ENCODE measurements at regions not wholly inside any gene's neighbourhood (a gene's known extent, or its start where the extent isn't known, plus 50 kb on each side); places are given as distances from the start of the nearest gene placed in this dataset.

- Histone ChIP-seq H3K36me3 (ENCODE audit: control insufficient read depth in 2 of 2, extremely low read depth in 1 of 2, insufficient read depth in 2 of 2, low read length in 2 of 2) (no peaks in the 10 kb centered on the region), H3K79me2 (ENCODE audit: control insufficient read depth, insufficient read depth, low read length) (no peaks in the 10 kb centered on the region), H2AFZ (ENCODE audit: control insufficient read depth, low read length) (no peak overlapping the region), H3K9ac (ENCODE audit: control insufficient read depth, extremely low read depth, insufficient read depth, low read length) (no peak overlapping the region), H3K9me1 (ENCODE audit: control insufficient read depth, extremely low read depth, insufficient read depth, low read length) (no peaks in the 10 kb centered on the region), H3K27me3 (ENCODE audit: control insufficient read depth, extremely low read depth, insufficient read depth, low read length) (no peaks in the 10 kb centered on the region), H3K9me3 (ENCODE audit: control insufficient read depth, low read depth, low read length) (no peaks in the 10 kb centered on the region), H3K4me3 (ENCODE audit: control insufficient read depth in 2 of 3, extremely low read depth in 1 of 3, insufficient read depth in 2 of 3, low read depth in 1 of 3, low read length in 3 of 3) (no peak overlapping the region), H4K20me1 (ENCODE audit: control insufficient read depth, extremely low read depth, insufficient read depth, low read length) (no peaks in the 10 kb centered on the region), H3K4me2 (ENCODE audit: control insufficient read depth, extremely low read depth, insufficient read depth, low read depth, low read length) (no peak overlapping the region), H3K27ac (ENCODE audit: control insufficient read depth, insufficient read depth, low read length) (no peak overlapping the region), H3K4me1 (ENCODE audit: control insufficient read depth, extremely low read depth, insufficient read depth, low read length) (no peaks in the 10 kb centered on the region)
- no peak for TF ChIP-seq CTCF (optimal IDR thresholded peaks at IDR 0.05 in 1 of 3, IDR thresholded peaks at IDR 0.05 in 1 of 3, conservative IDR thresholded peaks at IDR 0.05 in 1 of 3; ENCODE audit: extremely low read depth in 1 of 3, insufficient read depth in 2 of 3, low read length in 3 of 3)
- TF ChIP-seq EZH2 (IDR thresholded peaks at IDR 0.05; ENCODE audit: low read length), result no peak
- dilution Hi-C loops (cut with MboI; ENCODE audit: extremely low pct_ligation_motif_present, low sequenced_read_pairs), result no loop called here
- FAIRE-seq, result no peak
- no peak for DNase-seq (ENCODE audit: low read depth, low spot score)
These were observed 102.2 kb downstream of the NTMT2 start for GRCh38 chr1:170247751-170248521.

- dilution Hi-C loops (cut with MboI; ENCODE audit: extremely low pct_ligation_motif_present, low sequenced_read_pairs), result no loop called here
- Histone ChIP-seq H3K4me1 (ENCODE audit: control insufficient read depth, extremely low read depth, insufficient read depth, low read length) (no peaks in the 10 kb centered on the region), H2AFZ (ENCODE audit: control insufficient read depth, low read length) (no peak overlapping the region), H3K79me2 (ENCODE audit: control insufficient read depth, insufficient read depth, low read length) (no peaks in the 10 kb centered on the region), H4K20me1 (ENCODE audit: control insufficient read depth, extremely low read depth, insufficient read depth, low read length) (no peaks in the 10 kb centered on the region), H3K36me3 (ENCODE audit: control insufficient read depth in 2 of 2, extremely low read depth in 1 of 2, insufficient read depth in 2 of 2, low read length in 2 of 2) (no peaks in the 10 kb centered on the region), H3K27ac (ENCODE audit: control insufficient read depth, insufficient read depth, low read length) (no peak overlapping the region), H3K9me1 (ENCODE audit: control insufficient read depth, extremely low read depth, insufficient read depth, low read length) (no peaks in the 10 kb centered on the region), H3K9ac (ENCODE audit: control insufficient read depth, extremely low read depth, insufficient read depth, low read length) (no peak overlapping the region), H3K4me2 (ENCODE audit: control insufficient read depth, extremely low read depth, insufficient read depth, low read depth, low read length) (no peak overlapping the region), H3K4me3 (ENCODE audit: control insufficient read depth in 2 of 3, extremely low read depth in 1 of 3, insufficient read depth in 2 of 3, low read depth in 1 of 3, low read length in 3 of 3) (no peak overlapping the region), H3K9me3 (ENCODE audit: control insufficient read depth, low read depth, low read length) (no peaks in the 10 kb centered on the region), H3K27me3 (ENCODE audit: control insufficient read depth, extremely low read depth, insufficient read depth, low read length) (no peaks in the 10 kb centered on the region)
- DNase-seq (ENCODE audit: low read depth, low spot score) (no peak), FAIRE-seq (no peak)
- TF ChIP-seq EZH2 (IDR thresholded peaks at IDR 0.05; ENCODE audit: low read length) (no peak), CTCF (optimal IDR thresholded peaks at IDR 0.05 in 1 of 3, IDR thresholded peaks at IDR 0.05 in 1 of 3, conservative IDR thresholded peaks at IDR 0.05 in 1 of 3; ENCODE audit: extremely low read depth in 1 of 3, insufficient read depth in 2 of 3, low read length in 3 of 3) (no peak)
These were observed 104.9 kb downstream of the NTMT2 start for GRCh38 chr1:170250531-170251276.

All from keratinocyte (primary cell).